ENCODE measurements at regions not wholly inside any gene's neighbourhood (a gene's known extent, or its start where the extent isn't known, plus 50 kb on each side); places are given as distances from the start of the nearest gene placed in this dataset.

DNA sequence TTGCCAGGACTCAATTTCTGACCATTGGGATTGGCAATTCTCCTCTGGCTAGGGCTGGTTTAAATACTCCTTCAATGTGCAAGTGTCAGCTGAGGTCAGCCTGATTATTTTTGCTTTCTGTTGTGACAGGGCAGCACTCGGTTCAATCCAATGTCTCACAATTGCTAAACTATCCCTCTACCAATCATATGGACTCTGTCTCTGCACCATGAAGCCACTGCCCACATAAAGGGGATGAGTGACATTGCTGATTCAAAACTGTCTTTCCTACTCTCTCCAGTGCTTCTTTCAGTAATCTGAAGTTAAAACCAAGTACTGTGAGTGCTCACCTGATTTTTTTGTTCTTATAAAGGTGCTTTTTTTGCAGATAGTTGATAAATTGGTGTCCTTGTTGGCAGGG lies 1030.7 kb downstream of the GLUD2 start:
- DNase-seq: no peak
- no peak overlapping the region for H2AFZ ChIP-seq (ENCODE audit: insufficient read depth, low read depth, low read length, poor library complexity, severe bottlenecking)
- Mint-ChIP-seq H3K9me3 (peaks cover 0 to 9% (median 1%) of the 10 kb centered on the region in 7 donors), H3K27ac (no peak overlapping the region), H3K4me3 (no peak overlapping the region), H3K4me1 (no peaks in the 10 kb centered on the region), H3K36me3 (no peaks in the 10 kb centered on the region), H3K27me3 (ENCODE audit: low read depth in 3 of 3) (no peaks in the 10 kb centered on the region)
- H3K9me3 ChIP-seq (replicated peaks in 1 of 2; ENCODE audit: control insufficient read depth in 1 of 2, insufficient read depth in 1 of 2, low read length in 2 of 2): peaks cover 7 to 12% of the 10 kb centered on the region in 2 donors
- H3K36me3 ChIP-seq (replicated peaks in 1 of 2; ENCODE audit: control insufficient read depth in 1 of 2, insufficient read depth in 2 of 2, low read length in 2 of 2): no peaks in the 10 kb centered on the region
- no peak overlapping the region for H3K4me3 ChIP-seq (replicated peaks in 1 of 3; ENCODE audit: low read depth in 2 of 3, low read length in 3 of 3)
- no peak overlapping the region for H3K27ac ChIP-seq (ENCODE audit: low read depth in 1 of 2, low read length in 2 of 2)
- no peaks in the 10 kb centered on the region for H4K20me1 ChIP-seq (ENCODE audit: insufficient read depth, low read length)
- no peak for TF ChIP-seq CTCF (IDR thresholded peaks at IDR 0.05)
- no peak overlapping the region for H3K9ac ChIP-seq (ENCODE audit: insufficient read depth, low read length, poor library complexity, severe bottlenecking)
- no peaks in the 10 kb centered on the region for H3K4me1 ChIP-seq (ENCODE audit: control insufficient read depth in 1 of 2, insufficient read depth in 2 of 2, low read length in 2 of 2)
- no peaks in the 10 kb centered on the region for H3K79me2 ChIP-seq (ENCODE audit: insufficient read depth, low read length)
- H3K27me3 ChIP-seq (ENCODE audit: control insufficient read depth in 2 of 2, insufficient read depth in 2 of 2, low read length in 2 of 2): no peaks in the 10 kb centered on the region
- intact Hi-C loops (cut with micrococcal nuclease): no loop called here
- WGBS (ENCODE audit: insufficient coverage): no CpG with 5 or more reads among the region's 1 CpG
- H3K4me2 ChIP-seq (replicated peaks; ENCODE audit: extremely low read depth, low read length, poor library complexity, severe bottlenecking): no peak overlapping the region

DNA sequence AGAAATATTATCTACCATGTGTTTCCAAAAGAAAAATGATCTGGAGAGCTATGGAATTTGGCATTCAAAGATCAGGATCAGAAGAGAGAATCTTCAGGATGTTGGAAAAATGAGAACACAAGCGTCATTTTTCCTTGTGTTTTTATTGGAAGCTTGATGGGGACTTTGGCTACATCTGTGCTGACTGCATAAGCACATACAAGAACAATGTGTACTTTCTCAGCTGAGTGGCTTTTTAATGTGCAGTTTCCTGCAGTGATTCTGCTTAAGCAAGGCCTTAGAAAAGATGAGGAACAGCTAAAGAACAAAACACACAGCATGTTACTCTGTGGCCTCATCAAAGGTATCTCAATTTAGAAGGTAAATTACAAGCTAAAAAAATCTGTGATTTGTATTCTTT lies 1039.9 kb downstream of the GLUD2 start:
- Histone ChIP-seq H2AFZ (ENCODE audit: insufficient read depth, low read depth, low read length, poor library complexity, severe bottlenecking) (no peak overlapping the region), H3K27me3 (ENCODE audit: control insufficient read depth in 2 of 2, insufficient read depth in 2 of 2, low read length in 2 of 2) (no peaks in the 10 kb centered on the region), H3K36me3 (replicated peaks in 1 of 2; ENCODE audit: control insufficient read depth in 1 of 2, insufficient read depth in 2 of 2, low read length in 2 of 2) (no peaks in the 10 kb centered on the region), H4K20me1 (ENCODE audit: insufficient read depth, low read length) (no peaks in the 10 kb centered on the region), H3K9ac (ENCODE audit: insufficient read depth, low read length, poor library complexity, severe bottlenecking) (no peak overlapping the region), H3K4me3 (replicated peaks in 1 of 3; ENCODE audit: low read depth in 2 of 3, low read length in 3 of 3) (no peak overlapping the region), H3K4me2 (replicated peaks; ENCODE audit: extremely low read depth, low read length, poor library complexity, severe bottlenecking) (no peak overlapping the region), H3K79me2 (ENCODE audit: insufficient read depth, low read length) (no peaks in the 10 kb centered on the region), H3K27ac (ENCODE audit: low read depth in 1 of 2, low read length in 2 of 2) (no peak overlapping the region), H3K4me1 (ENCODE audit: control insufficient read depth in 1 of 2, insufficient read depth in 2 of 2, low read length in 2 of 2) (no peaks in the 10 kb centered on the region), H3K9me3 (replicated peaks in 1 of 2; ENCODE audit: control insufficient read depth in 1 of 2, insufficient read depth in 1 of 2, low read length in 2 of 2) (no peaks in the 10 kb centered on the region)
- Mint-ChIP-seq H3K27ac (no peak overlapping the region), H3K27me3 (ENCODE audit: low read depth in 3 of 3) (no peaks in the 10 kb centered on the region), H3K36me3 (no peaks in the 10 kb centered on the region), H3K9me3 (peaks cover 0 to 5% (median 0%) of the 10 kb centered on the region in 7 donors), H3K4me1 (no peaks in the 10 kb centered on the region), H3K4me3 (no peak overlapping the region)
- TF ChIP-seq CTCF (IDR thresholded peaks at IDR 0.05): no peak
- DNase-seq: no peak
- intact Hi-C loops (cut with micrococcal nuclease): no loop called here
- 0% methylated on average over 1 of the region's 1 CpG for WGBS (ENCODE audit: insufficient coverage)

Data from CD14-positive monocyte (primary cell).